ENCODE measurements at regions not wholly inside any gene's neighbourhood (a gene's known extent, or its start where the extent isn't known, plus 50 kb on each side); places are given as distances from the start of the nearest gene placed in this dataset.

- TF ChIP-seq CTCF (conservative IDR thresholded peaks at IDR 0.05; ENCODE audit: low read depth, low read length) (no peak), POLR2A (IDR thresholded peaks at IDR 0.05; ENCODE audit: low read depth, low read length) (no peak), CEBPB (IDR thresholded peaks at IDR 0.05; ENCODE audit: low read depth, low read length) (no peak), USF2 (IDR thresholded peaks at IDR 0.05; ENCODE audit: low read depth, low read length) (no peak), MXI1 (IDR thresholded peaks at IDR 0.05; ENCODE audit: borderline replicate concordance, low read depth, low read length) (no peak), MAFK (IDR thresholded peaks at IDR 0.05; ENCODE audit: low read depth, low read length) (no peak), SMC3 (IDR thresholded peaks at IDR 0.05; ENCODE audit: low read depth, low read length) (no peak), BHLHE40 (IDR thresholded peaks at IDR 0.05; ENCODE audit: low read depth, low read length) (no peak)
Observed at GRCh38 chr22:48701296-48702030, 1126.2 kb downstream of the BRD1 start.

Data from IMR-90 (cell line).